ENCODE measurements at regions not wholly inside any gene's neighbourhood (a gene's known extent, or its start where the extent isn't known, plus 50 kb on each side); places are given as distances from the start of the nearest gene placed in this dataset.
"Not testable (repeated sequence)": the region's sequence is repeated elsewhere in the genome, so short reads cannot be mapped to it uniquely, and the experiment has no call there.

DNA sequence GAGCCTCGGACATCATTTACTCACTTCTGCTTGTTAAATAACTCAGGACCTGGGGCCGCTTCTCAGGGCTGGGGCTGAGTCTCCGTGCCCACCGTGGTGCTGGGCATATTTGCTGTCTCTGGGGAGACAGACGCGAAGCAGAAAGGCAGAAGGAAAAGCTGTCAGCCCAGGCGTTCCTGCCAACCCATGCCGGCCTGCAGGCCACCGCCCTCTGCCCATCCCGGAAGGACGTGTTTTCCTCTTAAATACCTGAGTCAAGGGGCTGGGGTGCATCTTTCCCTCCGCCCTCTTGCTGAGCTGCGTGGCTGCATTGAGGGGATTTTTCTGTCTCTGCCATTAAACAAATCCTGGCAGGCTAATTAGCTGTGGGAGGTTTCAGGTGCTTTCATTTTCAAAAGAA, 65.3 kb upstream of the SFSWAP start:
- not testable (repeated sequence) for TF ChIP-seq POLR2AphosphoS5, POLR2A (IDR thresholded peaks at IDR 0.05; ENCODE audit: low read depth, low read length)

Data from GM12891 (cell line).